ENCODE measurements at regions not wholly inside any gene's neighbourhood (a gene's known extent, or its start where the extent isn't known, plus 50 kb on each side); places are given as distances from the start of the nearest gene placed in this dataset.

GRCh38 chr4:136097676-136098075, 1434.6 kb downstream of the PCDH18 start:
- FAIRE-seq, result no peak
- no peak overlapping the region for H3K27ac ChIP-seq
- no peak for DNase-seq
- intact Hi-C loops (cut with DNase I), result no loop called here
- no peaks in the 10 kb centered on the region for H3K36me3 ChIP-seq
- no peak for TF ChIP-seq CTCF (IDR thresholded peaks at IDR 0.05)
- H3K4me3 ChIP-seq, result no peak overlapping the region
- 71 to 77% methylated on average over 4 of the region's 4 CpGs for WGBS, 2 donors
- no peak for ATAC-seq
- H3K9me3 ChIP-seq, result no peaks in the 10 kb centered on the region
- H3K27me3 ChIP-seq, result no peaks in the 10 kb centered on the region
- H3K4me1 ChIP-seq, result no peaks in the 10 kb centered on the region

GRCh38 chr4:136088211-136088867, 1444.0 kb downstream of the PCDH18 start:
- 70 to 83% methylated on average over 4 of the region's 4 CpGs for WGBS, 2 donors
- Histone ChIP-seq H3K27ac (no peak overlapping the region), H3K9me3 (no peaks in the 10 kb centered on the region), H3K27me3 (no peaks in the 10 kb centered on the region), H3K36me3 (no peaks in the 10 kb centered on the region), H3K4me3 (no peak overlapping the region), H3K4me1 (no peaks in the 10 kb centered on the region)
- FAIRE-seq (no peak), ATAC-seq (no peak), DNase-seq (no peak)
- intact Hi-C loops (cut with DNase I), result no loop called here
- TF ChIP-seq CTCF (IDR thresholded peaks at IDR 0.05), result no peak

GRCh38 chr4:136078976-136079375, 1453.3 kb downstream of the PCDH18 start:
- ATAC-seq, result no peak
- H3K27ac ChIP-seq, result no peak overlapping the region
- no peaks in the 10 kb centered on the region for H3K9me3 ChIP-seq
- H3K36me3 ChIP-seq, result no peaks in the 10 kb centered on the region
- intact Hi-C loops (cut with DNase I), result no loop called here
- no peak for FAIRE-seq
- 16 to 21% methylated on average over 1 of the region's 1 CpG for WGBS, 2 donors
- H3K27me3 ChIP-seq, result no peaks in the 10 kb centered on the region
- no peaks in the 10 kb centered on the region for H3K4me1 ChIP-seq
- DNase-seq, result no peak
- TF ChIP-seq CTCF (IDR thresholded peaks at IDR 0.05), result no peak
- H3K4me3 ChIP-seq, result no peak overlapping the region

- Histone ChIP-seq H3K9me3 (no peaks in the 10 kb centered on the region), H3K4me3 (no peak overlapping the region), H3K4me1 (no peaks in the 10 kb centered on the region), H3K36me3 (no peaks in the 10 kb centered on the region), H3K27ac (no peak overlapping the region), H3K27me3 (peaks cover 0 to 2% (median 0%) of the 10 kb centered on the region in 4 donors)
- 62 to 64% methylated on average over 7 of the region's 7 CpGs for WGBS, 2 donors
- DNase-seq (no peak), FAIRE-seq (no peak), ATAC-seq (no peak)
- intact Hi-C loops (cut with DNase I), result no loop called here
- no peak for TF ChIP-seq CTCF (IDR thresholded peaks at IDR 0.05)
Observed at GRCh38 chr4:136056748-136057147, 1475.5 kb downstream of the PCDH18 start.

- peaks cover 0 to 2% (median 0%) of the 10 kb centered on the region in 4 donors for H3K27me3 ChIP-seq
- WGBS, 2 donors, result 81 to 88% methylated on average over 3 of the region's 3 CpGs
Observed at GRCh38 chr4:136055360-136055759, 1476.9 kb downstream of the PCDH18 start.

More at GRCh38 chr4:136055360-136055759, 1476.9 kb downstream of the PCDH18 start:
- intact Hi-C loops (cut with DNase I), result no loop called here
- ATAC-seq (no peak), DNase-seq (no peak), FAIRE-seq (no peak)
- no peak for TF ChIP-seq CTCF (IDR thresholded peaks at IDR 0.05)
- Histone ChIP-seq H3K27ac (no peak overlapping the region), H3K4me3 (no peak overlapping the region), H3K36me3 (no peaks in the 10 kb centered on the region), H3K9me3 (no peaks in the 10 kb centered on the region), H3K4me1 (no peaks in the 10 kb centered on the region)
